ENCODE measurements at regions not wholly inside any gene's neighbourhood (a gene's known extent, or its start where the extent isn't known, plus 50 kb on each side); places are given as distances from the start of the nearest gene placed in this dataset.

DNA sequence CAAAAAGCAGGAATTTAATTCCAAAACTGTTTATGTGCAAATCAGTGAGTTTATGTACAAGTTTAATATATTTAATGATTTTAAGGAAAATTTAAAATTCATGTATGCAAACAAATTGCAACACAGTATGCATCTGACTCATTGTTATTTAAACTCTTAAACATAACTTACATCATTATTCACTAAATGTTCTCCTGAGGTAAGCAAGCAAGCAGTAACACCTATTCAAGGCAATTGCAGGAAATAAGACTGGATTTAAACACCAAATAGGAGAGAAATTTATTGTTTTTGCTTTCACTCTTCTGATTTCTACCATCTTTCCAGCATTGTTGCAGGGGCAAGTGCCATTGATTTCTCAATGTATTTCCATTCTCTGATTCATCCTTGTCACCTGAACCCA, 239.5 kb downstream of the TFAP2A start:
- no peak for TF ChIP-seq POLR2A (IDR thresholded peaks at IDR 0.05)
- TF ChIP-seq, protein P1, sequence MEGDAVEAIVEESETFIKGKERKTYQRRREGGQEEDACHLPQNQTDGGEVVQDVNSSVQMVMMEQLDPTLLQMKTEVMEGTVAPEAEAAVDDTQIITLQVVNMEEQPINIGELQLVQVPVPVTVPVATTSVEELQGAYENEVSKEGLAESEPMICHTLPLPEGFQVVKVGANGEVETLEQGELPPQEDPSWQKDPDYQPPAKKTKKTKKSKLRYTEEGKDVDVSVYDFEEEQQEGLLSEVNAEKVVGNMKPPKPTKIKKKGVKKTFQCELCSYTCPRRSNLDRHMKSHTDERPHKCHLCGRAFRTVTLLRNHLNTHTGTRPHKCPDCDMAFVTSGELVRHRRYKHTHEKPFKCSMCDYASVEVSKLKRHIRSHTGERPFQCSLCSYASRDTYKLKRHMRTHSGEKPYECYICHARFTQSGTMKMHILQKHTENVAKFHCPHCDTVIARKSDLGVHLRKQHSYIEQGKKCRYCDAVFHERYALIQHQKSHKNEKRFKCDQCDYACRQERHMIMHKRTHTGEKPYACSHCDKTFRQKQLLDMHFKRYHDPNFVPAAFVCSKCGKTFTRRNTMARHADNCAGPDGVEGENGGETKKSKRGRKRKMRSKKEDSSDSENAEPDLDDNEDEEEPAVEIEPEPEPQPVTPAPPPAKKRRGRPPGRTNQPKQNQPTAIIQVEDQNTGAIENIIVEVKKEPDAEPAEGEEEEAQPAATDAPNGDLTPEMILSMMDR (IDR thresholded peaks at IDR 0.05) = no peak

Data from uterus (tissue), 2 donors.